Activated gamma-delta T cell (primary cell): ENCODE measurements at regions not wholly inside any gene's neighbourhood (a gene's known extent, or its start where the extent isn't known, plus 50 kb on each side); places are given as distances from the start of the nearest gene placed in this dataset.

Experiments used
- DNase-seq: peaks from one replicate; lab custom pipeline; 2025; lab: John Stamatoyannopoulos, UW

GRCh38 chr10:128747582-128748346 is 621.5 kb upstream of the MKI67 start:
- no peak for DNase-seq

- DNase-seq: no peak
Measured at GRCh38 chr10:128751284-128751683, 625.1 kb upstream of the MKI67 start.

DNA sequence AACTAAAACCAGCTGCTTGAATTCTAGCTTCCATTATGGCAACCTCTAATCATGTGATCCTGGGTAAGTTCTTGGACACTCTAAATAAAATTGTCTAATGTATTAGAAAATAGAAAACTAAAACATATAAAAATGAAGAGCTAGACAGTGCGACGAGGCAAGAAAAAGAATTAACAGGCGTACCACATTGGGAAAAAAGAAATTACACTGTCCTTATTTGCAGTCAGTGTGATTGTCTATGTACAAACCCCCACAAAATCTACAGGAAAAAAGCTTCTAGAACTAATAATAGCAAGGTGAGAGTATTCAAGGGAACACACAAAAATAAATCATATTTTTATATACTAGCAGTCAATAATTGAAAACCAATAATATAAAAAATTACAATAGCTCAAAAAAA is 625.6 kb upstream of the MKI67 start:
- DNase-seq: no peak

DNA sequence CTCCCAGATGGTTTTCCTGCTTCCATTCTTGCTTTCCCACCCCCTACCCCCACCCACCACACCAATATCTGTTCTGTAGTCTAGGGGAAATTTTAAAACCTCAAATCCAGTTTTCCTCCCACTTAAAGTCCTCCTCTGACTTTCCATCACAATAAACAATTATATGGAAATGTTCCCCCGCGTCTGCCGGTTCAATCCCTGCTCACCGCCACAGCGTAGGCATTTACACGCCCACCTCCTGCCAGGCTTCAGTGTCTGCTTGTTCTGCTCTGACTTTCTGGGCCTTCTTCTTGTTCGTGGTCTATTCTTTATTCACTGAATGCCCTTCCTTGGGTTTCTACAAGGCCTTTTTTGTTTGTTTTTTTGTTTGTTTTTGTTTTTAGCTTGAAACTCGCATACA is 633.0 kb upstream of the MKI67 start:
- DNase-seq: no peak

- DNase-seq: no peak
Measured at GRCh38 chr10:128763588-128763987, 637.4 kb upstream of the MKI67 start.

- no peak for DNase-seq
Measured at GRCh38 chr10:128764190-128764589, 638.0 kb upstream of the MKI67 start.

GRCh38 chr10:128766915-128767314 is 640.7 kb upstream of the MKI67 start:
- no peak for DNase-seq

GRCh38 chr10:128774979-128775378 is 648.8 kb upstream of the MKI67 start:
- no peak for DNase-seq

DNA sequence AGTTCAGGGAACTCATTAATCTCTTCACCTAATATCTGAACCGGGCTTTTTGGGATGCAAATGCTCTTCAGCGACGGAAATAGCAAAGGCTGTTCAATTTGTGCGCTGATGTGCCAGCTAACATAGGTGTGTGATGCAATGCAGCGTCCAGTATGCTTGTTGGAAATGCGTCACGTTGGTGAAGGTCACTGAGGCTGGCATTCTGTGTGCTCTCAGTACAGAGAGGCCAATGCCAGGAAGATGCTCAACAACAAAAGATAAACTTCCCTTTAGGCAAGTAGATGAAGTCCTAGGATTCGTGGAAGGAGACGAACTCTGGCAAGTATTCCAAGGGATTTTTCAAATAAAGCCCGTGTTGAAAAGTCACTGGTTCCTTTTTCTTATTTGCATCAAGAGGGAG is 649.5 kb upstream of the MKI67 start:
- no peak for DNase-seq

- DNase-seq: no peak
Measured at GRCh38 chr10:128776673-128777252, 650.5 kb upstream of the MKI67 start.

DNA sequence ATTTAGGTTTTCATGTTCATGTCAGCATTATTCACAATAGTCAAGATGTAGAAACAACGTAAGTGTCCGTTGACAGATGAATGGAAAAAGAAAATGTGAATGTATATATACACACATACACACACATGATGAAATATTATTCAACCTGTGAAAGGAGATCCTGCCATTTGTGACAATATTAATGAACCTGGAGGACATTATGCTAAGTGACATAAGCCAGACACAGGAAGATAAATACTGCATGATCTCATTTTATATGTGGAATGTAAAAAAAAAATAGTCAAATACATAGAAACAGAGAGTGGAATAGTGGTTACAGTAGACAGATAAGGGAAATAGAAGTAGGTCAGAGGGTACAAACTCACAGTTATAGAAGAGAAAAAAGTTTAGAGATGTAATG is 651.1 kb upstream of the MKI67 start:
- no peak for DNase-seq

GRCh38 chr10:128779416-128779815 is 653.2 kb upstream of the MKI67 start:
- no peak for DNase-seq

GRCh38 chr10:128780156-128780761 is 654.0 kb upstream of the MKI67 start:
- no peak for DNase-seq

- DNase-seq: no peak
Measured at GRCh38 chr10:128781637-128782036, 655.4 kb upstream of the MKI67 start.

- no peak for DNase-seq
Measured at GRCh38 chr10:128784444-128784843, 658.2 kb upstream of the MKI67 start.

DNA sequence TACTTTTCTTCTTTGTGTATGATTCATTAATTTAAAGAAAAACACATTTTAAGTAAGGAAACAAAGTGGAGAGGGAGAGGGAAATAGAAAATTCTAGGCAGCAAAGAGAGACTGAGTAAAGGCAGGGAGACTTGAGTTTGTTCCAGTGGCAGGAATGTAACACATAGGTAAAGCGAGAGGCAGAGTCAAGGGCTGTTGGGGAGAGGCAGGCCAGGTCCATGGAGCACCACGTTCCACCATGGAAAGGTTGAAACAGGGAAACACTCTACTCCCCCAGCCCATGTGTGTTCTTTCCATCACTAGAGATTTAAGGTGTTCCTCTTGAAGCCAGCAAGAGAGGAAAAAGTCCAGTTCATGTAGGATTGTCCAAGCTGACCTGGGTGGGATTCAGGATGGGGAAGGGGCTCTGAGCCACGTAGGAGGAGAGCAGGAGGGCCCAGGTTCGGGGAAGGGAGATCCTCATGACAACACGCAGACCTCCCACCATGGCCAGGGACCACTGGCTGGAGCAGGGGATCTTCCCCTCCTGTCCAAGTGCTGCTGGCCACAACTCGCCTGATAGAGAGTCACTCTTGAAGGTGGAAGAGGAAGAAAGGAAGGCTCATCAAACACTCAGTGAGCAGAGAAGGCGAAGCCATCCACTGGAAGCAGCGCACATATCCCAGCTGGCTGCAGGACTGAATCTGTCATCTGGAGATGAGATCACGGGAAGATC is 666.4 kb upstream of the MKI67 start:
- DNase-seq: no peak

GRCh38 chr10:128793726-128794655 is 667.8 kb upstream of the MKI67 start:
- no peak for DNase-seq

- no peak for DNase-seq
Measured at GRCh38 chr10:128796396-128796912, 670.2 kb upstream of the MKI67 start.

DNA sequence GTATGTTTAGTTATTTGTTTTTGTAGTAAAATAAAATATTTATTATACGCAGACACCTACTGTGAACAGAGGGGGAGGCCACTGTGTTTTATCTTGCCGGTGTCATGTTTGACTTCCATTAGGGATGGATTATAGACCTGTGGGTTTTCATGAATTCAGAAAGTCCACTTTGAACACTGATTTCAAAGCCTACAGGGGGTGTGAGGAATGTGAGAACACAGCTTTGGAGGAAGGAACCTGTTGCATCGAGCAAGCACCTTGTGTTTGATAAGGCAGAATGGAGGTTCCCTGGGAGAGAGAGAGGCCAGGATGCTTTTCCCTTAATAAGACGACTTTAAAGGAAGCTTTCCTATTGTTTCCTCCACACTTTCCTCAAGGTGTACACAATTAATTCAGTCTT is 665.0 kb upstream of the MGMT start:
- no peak for DNase-seq

DNA sequence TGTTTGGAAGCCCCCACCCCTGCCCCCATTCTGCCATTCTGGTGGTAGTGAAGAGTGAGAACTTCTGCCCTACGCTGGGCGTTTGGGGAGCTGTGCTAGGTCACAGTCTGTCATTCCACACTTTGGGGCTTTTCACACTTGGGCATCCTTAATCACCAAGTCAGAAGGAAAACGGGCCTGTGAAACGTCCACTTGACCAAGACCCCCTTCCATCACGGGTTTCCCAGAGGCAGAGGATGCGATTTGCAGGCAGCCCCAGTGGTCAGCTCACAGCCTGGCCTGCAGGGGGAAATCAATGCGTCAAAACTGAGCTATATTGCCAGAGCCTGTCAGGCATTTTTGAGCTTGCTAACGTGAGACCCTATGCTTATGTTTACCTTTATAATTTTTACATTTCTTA is 663.3 kb upstream of the MGMT start:
- DNase-seq: no peak

GRCh38 chr10:128804411-128804810 is 662.6 kb upstream of the MGMT start:
- DNase-seq: no peak
